SK-MEL-5 (cell line): ENCODE measurements at regions not wholly inside any gene's neighbourhood (a gene's known extent, or its start where the extent isn't known, plus 50 kb on each side); places are given as distances from the start of the nearest gene placed in this dataset.
"Not testable (repeated sequence)": the region's sequence is repeated elsewhere in the genome, so short reads cannot be mapped to it uniquely, and the experiment has no call there.

Experiments
- DNase-seq: peaks from one replicate; pipeline ENCODE4 v3.0.0-alpha.2; 2016; ENCODE audit warnings: low read depth, low spot score
- in situ Hi-C: cut with HindIII; loops from 2 replicates; pipeline ENCODE4 v1.10.0; 2016; ENCODE audit warnings: low sequenced_read_pairs, high pct_unique_total_duplicates, low pct_unique_long_range_greater_than_20kb

DNA sequence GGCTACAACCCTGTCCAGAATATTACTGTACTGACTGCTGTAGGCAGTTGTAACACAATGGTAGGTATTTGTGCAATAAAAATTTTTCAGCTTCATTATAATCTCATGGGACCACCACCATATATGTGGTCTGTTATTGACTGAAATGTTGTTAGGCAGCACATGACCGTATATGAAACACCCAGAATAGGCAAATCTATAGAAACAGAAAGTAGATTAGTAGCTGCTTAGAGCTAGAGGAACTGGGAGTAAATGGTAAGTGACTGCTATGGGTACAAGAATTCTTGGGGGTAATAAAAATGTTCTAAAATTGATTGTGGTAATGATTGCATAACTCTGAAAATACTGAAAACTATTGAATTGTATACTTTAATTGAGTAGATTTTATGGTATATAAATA, 185.7 kb downstream of the ESM1 start:
- DNase-seq: no peak
- in situ Hi-C loops: no loop called here

DNA sequence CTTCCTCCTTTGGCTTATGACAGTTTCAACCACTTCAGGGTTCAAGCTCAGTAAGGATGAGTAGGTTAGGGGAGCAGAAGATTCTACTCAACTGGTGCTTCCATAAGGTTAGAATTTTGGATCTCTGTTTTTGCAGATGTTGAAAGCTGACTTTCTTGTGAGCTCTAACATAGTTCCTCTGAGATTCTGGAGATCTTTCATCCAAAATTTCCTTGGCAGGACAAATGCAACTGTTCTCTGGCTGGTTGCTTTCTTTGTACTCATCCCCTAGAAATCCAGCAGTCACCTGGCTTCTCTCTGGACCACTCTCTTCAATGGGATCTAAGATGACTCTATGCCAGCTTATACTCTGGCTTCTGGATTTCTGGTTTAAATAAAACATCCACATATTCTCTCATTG, 189.6 kb downstream of the ESM1 start:
- in situ Hi-C loops: no loop called here
- DNase-seq: no peak

DNA sequence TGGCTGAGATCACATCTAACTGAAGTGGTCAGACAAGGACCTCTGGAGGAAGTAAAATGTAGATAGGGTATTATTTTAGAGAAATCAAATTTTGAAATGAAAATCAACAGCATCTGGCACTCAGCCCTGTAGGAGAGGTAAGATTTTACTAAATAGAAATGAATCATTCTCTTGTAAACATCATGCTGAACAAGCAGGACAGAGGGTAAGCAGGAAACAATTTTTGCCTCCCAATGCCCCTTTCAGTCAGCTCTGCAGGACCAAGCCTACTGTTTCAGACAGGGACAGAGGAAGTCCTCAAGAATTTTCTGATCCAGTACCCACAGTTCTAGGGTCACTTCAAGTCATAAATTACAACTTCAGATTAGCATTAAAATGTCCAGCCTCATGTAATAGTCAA, 190.1 kb downstream of the ESM1 start:
- DNase-seq: no peak
- in situ Hi-C loops: no loop called here

DNA sequence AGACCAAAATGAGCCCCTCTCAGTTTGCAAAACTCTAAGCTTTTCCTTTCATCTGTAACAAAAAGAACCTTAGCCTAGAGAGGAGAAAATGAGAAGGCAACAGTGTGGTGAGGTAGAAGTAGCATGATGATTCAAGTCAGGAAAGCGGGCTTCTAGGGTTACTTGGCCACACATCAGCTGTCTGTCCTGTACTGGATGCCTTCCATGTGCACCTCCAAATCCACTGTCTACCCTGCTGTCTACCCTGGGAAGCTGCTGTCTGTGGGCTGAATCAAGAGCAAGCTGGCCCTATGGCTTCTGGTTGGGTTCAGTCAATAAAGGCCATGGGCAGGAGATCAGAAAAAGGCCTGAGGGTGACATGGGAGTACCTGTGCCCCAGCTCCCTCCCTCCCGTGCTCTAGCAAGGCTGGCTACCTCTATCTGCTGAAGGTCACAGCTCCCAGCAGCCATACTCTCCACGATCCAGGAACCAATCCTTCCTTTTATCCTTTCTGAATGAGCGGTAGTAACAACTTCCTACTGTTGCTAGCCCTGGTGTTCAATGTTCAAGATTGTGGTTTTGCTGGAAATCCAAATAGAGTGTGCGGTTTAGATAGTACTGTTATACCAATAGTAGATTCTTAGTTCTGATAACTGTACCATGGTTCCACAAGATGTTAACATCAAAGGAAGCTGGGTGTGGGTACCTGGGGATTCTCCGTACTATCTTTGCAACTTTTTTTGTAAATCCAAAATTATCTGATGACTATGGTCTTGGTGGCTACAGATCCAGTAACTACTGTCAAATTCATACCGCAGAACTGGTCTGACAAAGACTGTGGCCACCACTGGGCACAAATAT, 191.0 kb downstream of the ESM1 start:
- no peak for DNase-seq
- in situ Hi-C loops: no loop called here

DNA sequence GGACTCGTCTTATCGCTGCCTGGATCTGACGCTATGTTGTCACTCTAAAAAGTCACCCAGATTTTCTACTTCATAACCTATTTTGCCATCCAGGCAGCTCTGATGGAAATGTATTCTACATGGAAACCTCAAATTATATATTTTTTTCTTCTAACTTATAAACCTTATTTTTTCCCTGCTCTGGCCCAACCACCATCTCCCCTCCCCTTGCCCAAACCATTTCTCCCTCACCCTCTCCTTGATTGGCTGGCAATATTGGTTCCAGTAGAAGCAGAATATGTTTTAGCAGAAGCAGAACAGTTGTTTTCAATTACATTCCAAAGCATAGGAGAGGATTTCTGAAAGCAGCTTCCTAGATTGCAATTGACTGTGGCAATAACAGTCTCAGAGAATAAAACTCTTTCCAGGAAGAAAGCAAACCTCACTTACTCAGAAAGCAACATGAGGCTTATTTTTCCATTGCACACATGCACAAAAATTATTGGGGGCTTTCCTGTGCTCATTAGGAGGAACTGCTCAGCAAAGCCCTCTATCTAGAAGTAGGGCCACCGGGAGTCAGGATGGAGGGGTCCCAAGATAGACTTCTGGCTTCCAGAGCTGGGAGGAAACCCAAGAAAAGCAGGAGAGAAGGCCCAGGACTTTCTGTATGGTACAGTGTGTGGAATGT, 191.8 kb downstream of the ESM1 start:
- in situ Hi-C loops: no loop called here
- DNase-seq: no peak

DNA sequence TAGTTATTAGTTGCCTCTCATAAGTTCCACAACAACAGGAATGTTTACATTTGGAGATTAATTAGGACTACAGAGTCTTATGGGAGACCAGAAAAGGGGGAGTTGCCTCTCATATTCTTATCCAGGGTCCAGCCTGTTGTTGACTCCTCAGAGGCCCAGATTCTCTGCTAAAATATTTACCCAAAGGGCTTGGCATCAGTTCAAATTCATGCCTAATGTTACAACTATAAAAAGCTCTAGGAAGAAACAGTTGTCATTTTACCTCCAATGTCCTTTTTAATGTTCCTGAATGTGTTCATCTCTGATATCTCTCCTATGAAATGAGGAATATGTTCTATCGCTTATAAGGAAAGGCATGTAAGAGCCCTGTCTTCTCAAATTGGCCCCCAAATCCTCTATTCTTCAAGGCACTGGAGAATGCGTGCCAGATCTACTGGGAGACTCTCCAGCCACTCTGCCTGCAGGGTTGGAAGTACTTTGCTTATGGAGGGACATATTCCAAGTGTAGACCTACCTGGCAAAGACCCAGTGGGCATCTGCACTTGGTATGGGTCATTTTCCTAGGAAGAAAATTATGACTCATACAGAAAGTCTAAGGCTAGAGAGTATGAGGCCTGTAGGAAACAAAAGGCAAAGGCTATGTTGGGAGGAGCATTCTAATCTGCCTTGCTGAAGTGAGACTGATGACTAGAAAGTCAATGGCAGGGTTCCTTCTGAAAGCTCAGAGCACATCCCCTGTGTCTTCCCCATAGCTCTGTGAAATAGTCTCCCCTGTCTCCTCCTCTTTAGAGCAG, 192.6 kb downstream of the ESM1 start:
- no peak for DNase-seq

DNA sequence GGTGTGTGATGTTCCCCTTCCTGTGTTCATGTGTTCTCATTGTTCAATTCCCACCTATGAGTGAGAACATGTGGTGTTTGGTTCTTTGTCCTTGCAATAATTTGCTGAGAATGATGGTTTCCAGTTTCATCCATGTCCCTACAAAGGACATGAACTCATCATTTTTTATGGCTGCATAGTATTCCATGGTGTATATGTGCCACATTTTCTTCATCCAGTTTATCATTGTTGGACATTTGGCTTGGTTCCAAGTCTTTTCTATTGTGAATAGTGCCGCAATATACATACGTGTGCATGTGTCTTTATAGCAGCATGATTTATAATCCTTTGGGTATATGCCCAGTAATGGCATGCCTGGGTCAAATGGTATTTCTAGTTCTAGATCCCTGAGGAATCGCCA, 197.5 kb downstream of the ESM1 start:
- DNase-seq, in situ Hi-C loops: not testable (repeated sequence)

More for the DNA sequence above, 192.6 kb downstream of the ESM1 start:
- in situ Hi-C loops: no loop called here

DNA sequence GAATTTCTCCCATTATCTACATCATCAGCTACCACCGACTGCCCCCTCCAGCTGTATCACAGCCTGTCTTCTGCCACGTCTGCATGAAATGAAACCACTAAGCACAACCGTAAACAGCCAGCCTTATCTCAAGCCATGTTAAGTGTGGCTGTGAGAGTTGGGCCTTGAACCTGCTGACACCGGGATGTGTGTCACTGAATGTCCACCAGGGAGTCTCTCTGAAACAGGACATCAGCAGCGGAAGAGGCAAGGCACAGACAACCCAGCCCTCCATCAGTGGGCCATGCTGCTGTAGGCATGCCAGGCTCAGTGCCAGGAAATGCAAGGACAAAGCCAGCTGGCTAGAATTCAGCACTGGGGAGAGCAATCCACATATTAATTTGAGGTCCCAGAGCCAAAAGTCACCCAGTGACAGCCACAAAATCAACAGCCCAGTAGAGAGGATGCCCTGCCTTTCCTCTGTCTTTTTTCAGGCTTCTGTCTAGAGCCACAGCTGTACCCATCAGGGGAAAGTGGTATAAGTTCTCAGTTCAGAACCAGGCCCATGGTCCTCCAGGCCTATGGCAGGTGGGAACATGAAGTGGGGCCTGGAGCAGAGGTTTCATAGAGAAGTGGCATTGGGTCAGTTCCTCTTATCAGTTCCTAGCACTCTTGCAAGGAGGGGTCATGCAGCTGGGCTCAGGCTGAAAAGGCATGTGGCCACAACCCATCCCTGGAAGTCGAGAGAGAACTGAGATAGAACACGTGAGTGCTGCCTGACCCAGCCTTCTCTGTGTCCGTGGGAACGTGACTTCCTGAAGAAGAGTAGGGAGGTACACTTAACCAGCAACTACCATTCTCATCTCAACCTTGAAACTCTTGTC, 199.4 kb downstream of the ESM1 start:
- DNase-seq: no peak
- in situ Hi-C loops: no loop called here

DNA sequence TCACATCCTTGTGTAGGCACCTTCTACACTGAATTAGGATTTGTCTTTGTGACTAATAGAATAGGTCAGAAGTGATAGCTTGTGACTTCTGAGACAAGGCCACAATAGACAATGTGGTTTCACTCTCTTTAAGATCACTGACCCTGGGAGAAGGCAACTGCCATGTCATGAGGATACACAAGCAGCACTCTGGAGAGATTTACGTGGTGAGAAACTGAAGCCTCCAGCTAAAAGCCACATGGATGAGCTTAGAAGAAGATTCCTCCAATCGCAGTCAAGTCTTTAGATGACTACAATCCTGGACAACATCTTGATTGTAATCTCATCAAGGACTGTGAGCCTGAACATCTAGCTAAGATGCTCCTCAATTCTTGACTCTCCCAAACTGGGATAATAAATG, 206.6 kb downstream of the ESM1 start:
- DNase-seq: no peak
- in situ Hi-C loops: no loop called here

DNA sequence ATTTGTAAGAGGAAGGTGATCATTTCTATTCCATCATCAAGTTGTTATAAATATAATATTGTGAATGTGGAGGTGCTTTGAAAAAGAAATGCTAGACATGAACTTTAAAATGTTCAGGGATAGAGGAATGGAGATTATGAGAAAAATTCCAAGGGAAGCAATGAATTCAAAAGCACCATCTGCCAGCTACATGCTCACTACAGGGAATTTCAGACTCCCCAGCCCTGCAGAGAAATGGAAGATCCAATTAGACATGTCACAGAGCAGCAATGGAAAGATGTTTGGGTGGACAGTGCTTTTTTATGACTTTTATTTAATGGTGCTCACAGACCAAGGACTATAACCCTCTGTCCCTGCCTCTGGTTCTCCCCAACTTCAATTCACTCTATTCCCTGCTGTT, 209.7 kb downstream of the ESM1 start:
- in situ Hi-C loops: no loop called here

DNA sequence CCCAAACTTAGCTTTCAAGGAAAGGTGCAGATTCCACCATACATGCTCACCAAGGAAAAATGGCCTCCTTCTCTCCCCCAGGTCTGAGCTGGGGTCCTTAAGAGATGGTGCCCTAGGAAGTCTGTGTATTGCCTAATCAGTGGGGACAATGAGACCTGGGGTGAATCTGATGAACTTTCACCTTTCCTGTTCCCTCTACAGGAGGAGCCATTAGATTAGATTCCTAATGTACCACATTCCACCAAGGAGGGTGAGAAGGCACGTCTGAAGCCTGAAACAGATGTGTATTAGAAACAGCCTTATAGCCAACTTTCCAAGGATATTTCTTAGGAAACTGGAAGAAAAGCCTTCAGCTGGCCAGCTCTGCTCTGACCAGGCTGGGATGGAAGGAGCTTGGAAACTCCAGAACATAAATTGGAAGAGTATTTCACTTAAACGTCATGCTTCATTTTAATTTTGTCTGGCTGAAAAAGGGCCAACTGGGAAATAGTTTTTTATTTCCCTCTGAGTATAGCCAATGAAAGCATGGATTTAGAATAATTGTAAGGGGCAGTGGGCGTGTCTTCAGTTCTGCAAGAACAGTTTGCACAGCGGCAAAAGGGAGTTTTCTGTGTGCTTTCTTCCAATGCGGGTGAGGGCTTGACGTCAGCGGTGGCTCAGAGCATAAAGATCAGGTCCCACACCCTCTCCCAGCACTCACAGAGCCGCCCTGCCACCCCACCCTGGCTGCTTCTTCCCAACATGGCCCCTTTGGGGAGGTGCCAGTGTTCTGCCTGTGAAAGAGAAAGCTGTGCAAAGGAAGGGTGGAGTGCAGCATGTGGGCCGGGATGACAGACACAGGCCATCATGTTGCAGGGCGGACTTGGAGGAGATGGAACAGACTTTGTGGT, 210.9 kb downstream of the ESM1 start:
- no peak for DNase-seq
- in situ Hi-C loops: no loop called here

More for the DNA sequence above, 209.7 kb downstream of the ESM1 start:
- no peak for DNase-seq

DNA sequence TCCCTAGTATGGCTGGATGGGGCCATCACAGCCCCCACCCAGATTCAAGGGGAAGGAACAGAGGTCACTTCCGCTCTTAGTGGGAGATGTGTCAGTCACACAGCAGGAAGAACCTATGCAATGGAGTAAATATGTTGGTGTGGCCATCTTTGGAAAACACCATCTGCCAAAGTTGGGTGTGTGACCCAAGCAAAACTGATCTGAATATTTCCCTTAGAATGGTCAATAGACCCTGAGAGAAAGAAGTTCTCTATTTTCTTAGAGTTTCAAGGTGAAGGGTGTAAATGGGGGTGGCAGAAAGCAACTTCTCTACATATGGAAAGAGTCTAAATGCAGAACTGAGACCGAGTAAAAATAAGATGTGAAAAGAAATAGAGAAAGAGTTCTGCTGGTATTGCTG, 212.7 kb downstream of the ESM1 start:
- in situ Hi-C loops: no loop called here

DNA sequence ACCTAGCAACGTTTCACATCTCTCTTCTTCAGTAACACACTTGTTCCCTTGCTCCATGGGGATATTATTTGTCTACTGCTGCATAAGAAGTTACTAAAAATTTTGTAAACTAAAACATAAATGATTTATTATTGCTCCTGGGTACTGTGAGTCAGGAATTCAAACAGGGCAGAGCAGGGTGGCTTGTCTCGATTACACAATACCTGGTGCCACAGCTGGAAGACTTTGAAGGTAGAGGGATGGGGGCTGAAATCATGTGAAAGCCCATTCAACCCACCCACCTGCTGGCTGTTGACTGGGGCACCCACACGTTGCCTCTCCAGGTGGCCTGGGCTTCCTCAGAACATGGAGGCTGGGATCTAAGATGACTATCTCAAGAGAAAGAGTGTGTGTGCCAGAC, 213.2 kb downstream of the ESM1 start:
- no peak for DNase-seq
- in situ Hi-C loops: no loop called here

More for the DNA sequence above, 212.7 kb downstream of the ESM1 start:
- DNase-seq: no peak

DNA sequence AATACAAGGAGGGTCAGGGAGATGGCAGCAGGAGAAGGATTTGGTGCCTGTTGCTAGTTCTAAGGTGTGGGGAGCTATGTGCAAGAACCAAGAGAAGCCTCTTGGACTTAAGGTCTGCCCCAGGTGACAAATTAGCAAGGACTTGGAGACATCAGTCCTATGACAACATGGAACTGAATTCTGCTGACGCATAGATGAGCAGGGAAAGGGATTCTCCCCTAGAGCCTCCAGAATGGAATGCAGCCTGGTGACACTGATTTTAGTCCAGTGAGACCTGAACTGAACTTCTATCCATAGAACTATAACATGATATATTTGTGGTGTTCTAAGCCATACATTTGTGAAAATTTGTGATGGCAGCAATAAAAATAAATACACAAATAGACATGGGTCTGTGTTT, 215.6 kb downstream of the ESM1 start:
- no peak for DNase-seq
- in situ Hi-C loops: no loop called here

DNA sequence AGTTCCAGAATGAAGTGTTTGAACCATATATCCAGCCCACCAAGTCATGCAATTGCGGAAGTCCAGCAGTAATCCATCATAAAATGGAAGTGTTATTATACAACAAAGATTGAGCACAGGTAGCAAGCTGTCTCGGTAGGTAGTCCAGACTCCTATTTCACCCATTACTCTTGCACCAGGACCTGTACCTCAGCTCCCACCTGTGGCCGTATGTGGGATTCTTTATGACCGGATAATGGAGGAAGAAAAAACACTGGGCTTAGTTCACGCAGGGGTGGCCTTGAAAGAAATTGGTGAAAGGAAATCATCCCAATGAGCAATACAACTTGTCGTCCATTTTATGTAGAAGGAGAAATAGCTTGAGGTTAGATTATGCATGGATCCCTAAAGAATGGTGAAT, 216.3 kb downstream of the ESM1 start:
- DNase-seq: no peak
- in situ Hi-C loops: no loop called here

DNA sequence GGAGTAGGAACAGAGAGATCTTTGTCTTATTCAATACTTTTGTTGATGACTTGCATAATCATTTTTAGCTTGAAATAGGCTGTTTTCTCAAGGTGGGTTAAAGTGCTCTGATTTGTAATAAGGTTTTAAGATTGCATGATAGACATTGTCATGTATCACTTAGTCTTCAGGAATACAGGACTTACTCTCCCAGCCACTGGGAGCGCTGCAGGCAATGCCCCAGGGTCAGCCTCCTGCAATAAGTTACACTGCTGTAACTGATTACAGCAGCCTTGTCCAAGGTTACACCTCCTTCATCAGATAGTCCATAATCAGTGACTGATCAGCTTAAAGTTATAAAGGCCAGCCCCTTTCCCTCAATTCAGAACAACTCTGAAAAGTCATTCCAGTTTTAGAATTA, 218.6 kb downstream of the ESM1 start:
- no peak for DNase-seq

More for the DNA sequence above, 218.6 kb downstream of the ESM1 start:
- in situ Hi-C loops: no loop called here
